ENCODE measurements at regions not wholly inside any gene's neighbourhood (a gene's known extent, or its start where the extent isn't known, plus 50 kb on each side); places are given as distances from the start of the nearest gene placed in this dataset.

DNA sequence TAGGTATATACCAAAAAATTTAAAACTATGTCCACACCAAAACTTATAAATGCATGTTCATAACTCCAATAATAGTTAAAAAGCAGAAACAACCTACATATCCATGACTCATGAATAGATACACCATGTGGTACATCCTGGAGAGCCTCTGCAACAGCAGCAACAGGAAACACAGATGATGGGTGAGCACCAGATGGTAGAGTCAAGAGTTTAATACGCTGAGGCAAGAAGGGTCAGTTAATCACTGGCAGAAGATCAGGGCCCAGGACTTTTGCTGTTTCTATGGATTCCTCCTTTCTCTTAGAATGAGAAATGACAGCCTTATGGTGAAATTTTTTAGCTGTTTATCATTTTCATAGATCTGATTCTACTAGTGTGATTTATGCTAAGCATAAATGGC, 351.8 kb upstream of the ADAMTSL1 start:
- TF ChIP-seq, protein P1, sequence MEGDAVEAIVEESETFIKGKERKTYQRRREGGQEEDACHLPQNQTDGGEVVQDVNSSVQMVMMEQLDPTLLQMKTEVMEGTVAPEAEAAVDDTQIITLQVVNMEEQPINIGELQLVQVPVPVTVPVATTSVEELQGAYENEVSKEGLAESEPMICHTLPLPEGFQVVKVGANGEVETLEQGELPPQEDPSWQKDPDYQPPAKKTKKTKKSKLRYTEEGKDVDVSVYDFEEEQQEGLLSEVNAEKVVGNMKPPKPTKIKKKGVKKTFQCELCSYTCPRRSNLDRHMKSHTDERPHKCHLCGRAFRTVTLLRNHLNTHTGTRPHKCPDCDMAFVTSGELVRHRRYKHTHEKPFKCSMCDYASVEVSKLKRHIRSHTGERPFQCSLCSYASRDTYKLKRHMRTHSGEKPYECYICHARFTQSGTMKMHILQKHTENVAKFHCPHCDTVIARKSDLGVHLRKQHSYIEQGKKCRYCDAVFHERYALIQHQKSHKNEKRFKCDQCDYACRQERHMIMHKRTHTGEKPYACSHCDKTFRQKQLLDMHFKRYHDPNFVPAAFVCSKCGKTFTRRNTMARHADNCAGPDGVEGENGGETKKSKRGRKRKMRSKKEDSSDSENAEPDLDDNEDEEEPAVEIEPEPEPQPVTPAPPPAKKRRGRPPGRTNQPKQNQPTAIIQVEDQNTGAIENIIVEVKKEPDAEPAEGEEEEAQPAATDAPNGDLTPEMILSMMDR (IDR thresholded peaks at IDR 0.05; ENCODE audit: extremely low read depth in 1 of 2, insufficient read depth in 1 of 2, low read depth in 1 of 2, low read length in 2 of 2), result no peak
- TF ChIP-seq POLR2A (IDR thresholded peaks at IDR 0.05; ENCODE audit: low read depth, low read length), result no peak
